ENCODE measurements at regions not wholly inside any gene's neighbourhood (a gene's known extent, or its start where the extent isn't known, plus 50 kb on each side); places are given as distances from the start of the nearest gene placed in this dataset.
"Not testable (repeated sequence)": the region's sequence is repeated elsewhere in the genome, so short reads cannot be mapped to it uniquely, and the experiment has no call there.

DNA sequence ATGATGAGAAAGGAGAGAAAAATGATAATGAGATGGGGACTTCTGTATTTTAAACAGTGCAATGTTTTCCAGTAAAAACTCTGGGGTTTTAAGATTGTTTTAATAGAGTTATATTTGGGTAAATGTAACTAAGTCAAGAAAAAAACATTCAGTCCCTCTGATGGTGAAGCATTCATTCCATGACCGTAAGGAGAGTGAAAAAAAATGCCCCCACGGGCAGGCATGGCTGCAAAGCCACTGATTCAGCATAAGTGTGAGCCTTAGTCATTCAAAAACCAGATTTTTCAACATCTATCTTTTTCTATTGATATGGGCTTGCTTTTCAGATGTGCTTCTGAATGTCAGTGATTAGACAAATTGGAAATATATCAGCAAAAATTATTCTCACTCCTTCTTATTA lies 957.8 kb downstream of the SLC4A3 start:
- H4K20me1 ChIP-seq = no peaks in the 10 kb centered on the region
- no peak for TF ChIP-seq Cebpa-rat (IDR thresholded peaks at IDR 0.05)
- H3K4me1 ChIP-seq = no peaks in the 10 kb centered on the region
- no peaks in the 10 kb centered on the region for H3K9me3 ChIP-seq
- no peaks in the 10 kb centered on the region for H3K36me3 ChIP-seq
- no peak overlapping the region for H3K4me3 ChIP-seq
- no peak overlapping the region for H3K27ac ChIP-seq
- H3K4me2 ChIP-seq = no peak overlapping the region
- H3K9ac ChIP-seq = no peak overlapping the region
- H3K27me3 ChIP-seq = no peaks in the 10 kb centered on the region

DNA sequence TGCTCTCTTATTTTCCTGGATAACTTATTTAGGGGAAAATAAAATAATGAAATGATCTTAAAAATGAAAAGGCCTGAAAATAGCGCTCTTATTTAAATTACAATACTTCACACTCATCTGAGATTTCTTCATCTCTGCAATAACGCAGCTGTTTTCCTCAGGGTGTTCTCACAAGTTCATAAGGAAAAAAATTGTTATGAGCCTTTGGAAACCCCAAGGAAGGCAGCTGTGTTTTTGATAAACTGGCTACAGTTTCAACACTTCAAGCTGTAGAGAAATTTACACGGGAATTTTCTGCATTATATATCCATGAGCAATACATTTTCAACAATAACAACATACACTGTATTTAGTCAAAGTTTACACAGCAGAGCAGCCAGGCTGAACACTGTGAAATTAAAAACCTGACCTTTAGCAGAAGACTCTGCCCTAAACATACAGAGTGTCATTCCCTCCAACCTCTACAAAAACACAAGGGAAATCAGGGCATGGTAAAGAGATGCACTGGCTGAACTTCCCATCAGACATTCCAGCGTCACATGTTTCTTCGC lies 959.6 kb downstream of the SLC4A3 start:
- TF ChIP-seq Cebpa-rat (IDR thresholded peaks at IDR 0.05) = no peak
- H3K9ac ChIP-seq = no peak overlapping the region
- H3K36me3 ChIP-seq = no peaks in the 10 kb centered on the region
- H3K4me2 ChIP-seq = no peak overlapping the region
- no peak overlapping the region for H3K27ac ChIP-seq
- H4K20me1 ChIP-seq = no peaks in the 10 kb centered on the region
- no peaks in the 10 kb centered on the region for H3K9me3 ChIP-seq
- no peaks in the 10 kb centered on the region for H3K27me3 ChIP-seq
- no peaks in the 10 kb centered on the region for H3K4me1 ChIP-seq
- no peak overlapping the region for H3K4me3 ChIP-seq

DNA sequence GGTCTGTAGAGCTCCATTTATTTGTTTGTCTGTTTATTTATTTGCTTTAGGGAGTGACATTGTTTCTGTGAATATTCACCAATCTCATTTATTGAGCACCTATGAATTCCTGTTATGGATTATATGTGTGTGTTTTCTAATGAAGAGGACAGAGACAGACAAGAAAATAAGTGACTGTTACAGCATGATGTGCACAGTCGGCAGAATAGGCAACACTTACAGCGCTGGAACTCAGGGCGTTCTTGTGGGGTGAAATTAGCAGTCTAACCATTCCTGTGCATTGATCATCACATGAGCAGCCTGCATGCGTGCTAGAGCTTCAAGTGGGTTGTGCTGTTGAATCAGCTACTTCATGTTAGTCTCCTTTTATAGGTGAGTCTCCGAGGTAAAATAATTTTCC lies 960.7 kb downstream of the SLC4A3 start:
- no peak overlapping the region for H3K9ac ChIP-seq
- no peak overlapping the region for H3K4me2 ChIP-seq
- no peaks in the 10 kb centered on the region for H3K27me3 ChIP-seq
- H4K20me1 ChIP-seq = no peaks in the 10 kb centered on the region
- H3K36me3 ChIP-seq = no peaks in the 10 kb centered on the region
- no peak for TF ChIP-seq Cebpa-rat (IDR thresholded peaks at IDR 0.05)
- no peak overlapping the region for H3K27ac ChIP-seq
- H3K4me1 ChIP-seq = no peaks in the 10 kb centered on the region
- no peak overlapping the region for H3K4me3 ChIP-seq
- no peaks in the 10 kb centered on the region for H3K9me3 ChIP-seq

DNA sequence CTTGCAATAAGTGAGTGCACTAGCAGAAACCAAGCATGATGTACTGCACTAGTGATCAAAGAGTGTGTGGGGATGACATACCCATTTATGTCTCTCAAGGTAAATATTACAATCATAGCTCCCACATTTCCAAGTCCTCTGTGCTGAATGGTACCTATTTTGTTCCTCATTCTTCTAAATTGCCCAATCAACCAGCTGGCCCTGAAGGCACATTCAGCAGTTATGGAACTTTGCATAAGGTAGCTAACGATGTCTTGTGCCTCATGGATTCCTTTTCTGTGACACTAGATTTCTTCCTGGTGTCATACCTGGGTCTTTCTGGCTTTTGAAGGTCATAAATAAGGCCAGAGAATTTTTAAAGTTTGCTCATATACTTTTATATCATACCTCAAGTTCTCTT lies 963.0 kb downstream of the SLC4A3 start:
- no peaks in the 10 kb centered on the region for H3K36me3 ChIP-seq
- H3K9me3 ChIP-seq = no peaks in the 10 kb centered on the region
- H3K9ac ChIP-seq = no peak overlapping the region
- no peaks in the 10 kb centered on the region for H4K20me1 ChIP-seq
- H3K4me1 ChIP-seq = no peaks in the 10 kb centered on the region
- H3K27me3 ChIP-seq = no peaks in the 10 kb centered on the region
- no peak for TF ChIP-seq Cebpa-rat (IDR thresholded peaks at IDR 0.05)
- H3K27ac ChIP-seq = no peak overlapping the region
- no peak overlapping the region for H3K4me2 ChIP-seq
- no peak overlapping the region for H3K4me3 ChIP-seq

DNA sequence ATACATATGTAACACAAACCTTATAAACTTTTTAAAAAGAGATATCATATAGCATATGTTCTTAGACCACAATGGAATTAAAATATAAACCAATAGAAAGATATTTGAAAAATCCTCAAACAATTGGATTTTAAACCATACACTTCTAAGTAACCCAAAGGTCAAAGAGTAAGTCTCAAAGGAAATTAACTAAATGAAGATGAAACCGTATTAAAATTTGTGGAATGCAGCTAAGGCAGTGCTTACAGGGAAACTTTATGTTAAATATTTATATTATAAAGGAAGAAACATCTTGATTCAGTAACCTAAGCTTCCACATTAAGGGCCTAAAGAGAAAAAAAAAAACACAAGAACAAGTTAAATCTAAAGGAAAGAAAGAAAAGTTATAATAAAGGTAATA lies 966.1 kb downstream of the SLC4A3 start:
- no peak for TF ChIP-seq Cebpa-rat (IDR thresholded peaks at IDR 0.05)
- H4K20me1 ChIP-seq = no peaks in the 10 kb centered on the region
- H3K4me3 ChIP-seq = no peak overlapping the region
- H3K27me3 ChIP-seq = no peaks in the 10 kb centered on the region
- no peaks in the 10 kb centered on the region for H3K9me3 ChIP-seq
- no peak overlapping the region for H3K27ac ChIP-seq
- H3K36me3 ChIP-seq = no peaks in the 10 kb centered on the region
- no peak overlapping the region for H3K4me2 ChIP-seq
- H3K9ac ChIP-seq = no peak overlapping the region
- H3K4me1 ChIP-seq = no peaks in the 10 kb centered on the region

DNA sequence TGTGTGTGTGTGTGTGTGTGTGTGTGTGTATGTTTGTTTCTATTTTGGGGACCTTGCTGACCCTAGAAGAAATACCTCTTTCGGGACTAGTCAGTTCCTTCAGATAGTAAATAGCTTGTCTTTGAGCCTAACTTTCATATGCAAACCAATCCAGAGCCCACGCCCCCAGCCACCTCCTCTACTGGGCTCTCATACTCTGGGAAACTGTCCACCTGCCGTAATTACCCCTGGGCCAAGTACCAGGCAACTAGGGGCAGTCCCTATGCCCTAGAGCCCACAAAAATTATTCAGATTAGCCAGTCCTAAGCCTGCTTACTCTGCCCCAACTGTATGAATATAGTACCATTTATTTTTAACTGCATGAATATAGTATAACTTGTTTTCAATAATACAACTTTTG lies 970.4 kb downstream of the EPHA4 start:
- Histone ChIP-seq H3K9ac (no peak overlapping the region), H3K27ac (no peak overlapping the region), H3K4me3 (no peak overlapping the region), H3K9me3 (no peaks in the 10 kb centered on the region), H4K20me1 (no peaks in the 10 kb centered on the region), H3K4me2 (no peak overlapping the region), H3K4me1 (no peaks in the 10 kb centered on the region), H3K27me3 (no peaks in the 10 kb centered on the region), H3K36me3 (no peaks in the 10 kb centered on the region)
- TF ChIP-seq Cebpa-rat (IDR thresholded peaks at IDR 0.05) = no peak

DNA sequence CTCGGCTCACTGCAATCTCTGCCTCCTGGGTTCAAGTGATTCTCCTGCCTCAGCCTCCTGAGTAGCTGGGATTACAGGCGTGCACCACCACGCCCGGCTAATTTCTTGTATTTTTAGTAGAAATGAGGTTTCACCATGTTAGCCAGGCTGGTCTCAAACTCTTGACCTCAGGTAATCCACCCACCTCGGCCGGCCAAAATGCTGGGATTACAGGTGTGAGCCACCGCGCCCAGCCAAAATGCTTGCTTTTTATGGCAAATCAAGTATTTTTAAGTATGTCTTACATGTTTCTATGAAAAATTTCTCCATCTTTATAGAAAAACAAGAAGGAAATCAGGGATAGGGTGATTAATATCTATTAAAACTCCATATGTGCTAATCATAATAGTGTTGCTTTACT lies 959.1 kb downstream of the EPHA4 start:
- not testable (repeated sequence) for H3K27me3 ChIP-seq, H4K20me1 ChIP-seq

DNA sequence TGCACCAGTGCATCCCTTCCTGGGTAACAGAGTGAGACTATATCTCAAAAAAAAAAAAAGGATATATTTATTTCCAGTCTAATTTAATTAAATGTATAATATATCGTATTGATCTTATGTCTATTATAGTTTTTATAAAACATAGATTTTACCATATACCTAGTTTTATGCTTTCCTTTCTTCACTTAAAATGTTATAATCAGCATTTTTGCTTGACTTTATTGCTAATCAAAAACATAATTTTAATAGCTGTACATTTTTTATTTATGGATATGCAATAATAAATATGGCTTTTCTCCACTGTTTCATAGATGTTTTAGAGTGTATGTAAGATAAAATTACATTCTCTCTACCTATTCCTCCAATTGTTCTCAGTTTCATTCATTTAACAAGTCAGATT lies 958.0 kb downstream of the EPHA4 start:
- Histone ChIP-seq H3K4me3 (no peak overlapping the region), H3K36me3 (no peaks in the 10 kb centered on the region), H3K4me2 (no peak overlapping the region), H3K27ac (no peak overlapping the region), H3K4me1 (no peaks in the 10 kb centered on the region), H3K9ac (no peak overlapping the region), H3K9me3 (no peaks in the 10 kb centered on the region), H4K20me1 (no peaks in the 10 kb centered on the region), H3K27me3 (no peaks in the 10 kb centered on the region)
- no peak for TF ChIP-seq Cebpa-rat (IDR thresholded peaks at IDR 0.05)

More for the DNA sequence above, 959.1 kb downstream of the EPHA4 start:
- H3K36me3 ChIP-seq, H3K4me3 ChIP-seq, H3K9ac ChIP-seq, H3K27ac ChIP-seq, H3K4me1 ChIP-seq, H3K4me2 ChIP-seq, H3K9me3 ChIP-seq: not testable (repeated sequence)

DNA sequence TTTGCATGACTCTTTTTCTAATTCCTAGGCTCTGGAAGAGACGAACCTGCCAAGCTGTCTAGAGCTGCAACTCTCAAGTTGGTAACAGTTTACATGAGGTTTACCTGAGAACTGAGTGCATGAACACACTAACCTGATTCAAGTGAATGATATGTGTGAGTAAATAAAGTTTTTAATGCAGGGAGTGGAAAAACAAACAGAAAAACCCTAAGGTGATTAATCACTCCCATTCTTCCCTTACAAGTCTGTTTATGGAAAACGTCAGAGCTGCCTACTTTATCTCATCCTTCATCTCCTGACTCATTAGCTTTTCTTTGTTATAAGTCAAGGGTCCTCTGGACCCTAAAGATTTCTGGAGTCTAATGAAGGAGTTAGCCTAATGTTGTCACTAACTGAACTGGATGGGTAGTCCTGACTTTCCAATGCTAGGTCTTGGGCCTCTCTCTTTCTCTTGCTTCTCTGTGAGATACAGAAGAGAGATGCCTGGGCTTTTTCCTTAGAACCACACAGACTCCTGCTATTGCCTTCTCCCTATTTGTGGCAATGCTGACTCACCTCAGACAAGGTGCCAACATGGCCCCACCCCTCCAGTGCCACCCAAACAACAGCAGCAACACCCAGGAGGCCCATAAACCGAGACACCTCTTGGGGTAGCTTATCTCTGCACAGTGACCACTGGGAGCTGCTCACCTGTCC lies 952.4 kb downstream of the EPHA4 start:
- Histone ChIP-seq H3K27ac (no peak overlapping the region), H3K9ac (no peak overlapping the region), H3K36me3 (no peaks in the 10 kb centered on the region), H3K4me1 (no peaks in the 10 kb centered on the region), H3K4me2 (no peak overlapping the region), H3K9me3 (no peaks in the 10 kb centered on the region), H3K4me3 (no peak overlapping the region), H3K27me3 (no peaks in the 10 kb centered on the region), H4K20me1 (no peaks in the 10 kb centered on the region)
- TF ChIP-seq Cebpa-rat (IDR thresholded peaks at IDR 0.05) = no peak

DNA sequence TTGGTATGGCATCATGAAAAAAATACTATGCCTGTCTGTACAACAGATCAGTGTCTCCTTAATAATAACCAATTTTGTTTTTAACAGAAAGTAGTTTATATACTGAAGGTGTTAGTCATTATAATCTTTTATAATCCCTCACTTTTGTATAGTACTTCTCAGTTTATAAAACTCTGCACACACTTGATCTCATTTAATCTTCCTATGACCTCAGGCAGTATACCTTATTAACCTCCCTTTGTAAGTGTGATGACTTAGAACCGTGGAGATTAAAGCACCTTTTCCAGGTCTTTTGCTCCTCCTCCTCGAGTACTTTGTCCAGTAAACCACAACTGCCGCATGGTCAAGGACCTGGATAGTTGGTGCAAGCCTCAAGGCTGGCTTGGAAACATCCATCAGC lies 945.5 kb downstream of the EPHA4 start:
- Histone ChIP-seq H3K4me2 (no peak overlapping the region), H4K20me1 (no peaks in the 10 kb centered on the region), H3K27me3 (no peaks in the 10 kb centered on the region), H3K4me3 (no peak overlapping the region), H3K4me1 (no peaks in the 10 kb centered on the region), H3K27ac (no peak overlapping the region), H3K9ac (no peak overlapping the region), H3K36me3 (no peaks in the 10 kb centered on the region), H3K9me3 (no peaks in the 10 kb centered on the region)
- TF ChIP-seq Cebpa-rat (IDR thresholded peaks at IDR 0.05) = no peak

DNA sequence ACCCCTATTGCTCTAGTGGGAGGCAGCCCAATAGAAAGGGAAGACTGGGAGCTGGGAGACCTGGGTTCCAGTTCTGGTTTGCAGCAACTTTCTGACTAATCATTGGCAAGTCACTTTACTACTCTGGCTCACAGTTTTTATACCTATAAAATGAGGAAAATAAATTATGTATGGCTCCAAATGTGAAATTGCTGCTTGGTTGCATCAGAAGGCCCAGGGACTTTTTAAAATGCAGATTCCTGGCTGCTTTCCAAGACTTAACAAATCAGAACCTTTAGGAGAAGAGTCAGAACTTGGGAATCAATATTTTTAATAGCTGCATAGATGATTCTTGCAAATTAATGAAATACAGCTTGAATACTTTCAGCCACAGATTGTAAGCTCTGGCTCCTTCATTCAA lies 943.9 kb downstream of the EPHA4 start:
- H3K4me2 ChIP-seq = no peak overlapping the region
- no peak overlapping the region for H3K27ac ChIP-seq
- H3K9ac ChIP-seq = no peak overlapping the region
- no peak for TF ChIP-seq Cebpa-rat (IDR thresholded peaks at IDR 0.05)
- H3K36me3 ChIP-seq = no peaks in the 10 kb centered on the region
- H3K9me3 ChIP-seq = no peaks in the 10 kb centered on the region
- H4K20me1 ChIP-seq = no peaks in the 10 kb centered on the region
- no peaks in the 10 kb centered on the region for H3K4me1 ChIP-seq
- H3K27me3 ChIP-seq = no peaks in the 10 kb centered on the region
- no peak overlapping the region for H3K4me3 ChIP-seq
